ENCODE measurements at regions not wholly inside any gene's neighbourhood (a gene's known extent, or its start where the extent isn't known, plus 50 kb on each side); places are given as distances from the start of the nearest gene placed in this dataset.

GRCh38 chr10:124294811-124295770, 123.6 kb downstream of the OAT start:
- Mint-ChIP-seq H3K27me3 (ENCODE audit: low read depth) (peaks cover 8% of the 10 kb centered on the region), H3K36me3 (ENCODE audit: low read depth) (peaks cover under 1% of the 10 kb centered on the region), H3K9me3 (peaks cover 9% of the 10 kb centered on the region), H3K4me3 (no peak overlapping the region), H3K27ac (no peak overlapping the region), H3K4me1 (peaks cover 24% of the 10 kb centered on the region)
- TF ChIP-seq CTCF (IDR thresholded peaks at IDR 0.05; ENCODE audit: unreplicated experiment in 3 of 3), result no peak

GRCh38 chr10:124293616-124294449, 124.9 kb downstream of the OAT start:
- Mint-ChIP-seq H3K27ac (no peak overlapping the region), H3K4me1 (peaks cover 30% of the 10 kb centered on the region), H3K9me3 (peaks cover 6% of the 10 kb centered on the region), H3K4me3 (no peak overlapping the region), H3K36me3 (ENCODE audit: low read depth) (no peaks in the 10 kb centered on the region), H3K27me3 (ENCODE audit: low read depth) (peaks cover 8% of the 10 kb centered on the region)
- TF ChIP-seq CTCF (IDR thresholded peaks at IDR 0.05; ENCODE audit: unreplicated experiment in 3 of 3), result no peak

GRCh38 chr10:124292911-124293615, 125.7 kb downstream of the OAT start:
- Mint-ChIP-seq H3K9me3 (peaks cover 6% of the 10 kb centered on the region), H3K4me3 (no peak overlapping the region), H3K27me3 (ENCODE audit: low read depth) (peaks cover 5% of the 10 kb centered on the region), H3K36me3 (ENCODE audit: low read depth) (no peaks in the 10 kb centered on the region), H3K27ac (no peak overlapping the region), H3K4me1 (peaks cover 30% of the 10 kb centered on the region)
- no peak for TF ChIP-seq CTCF (IDR thresholded peaks at IDR 0.05; ENCODE audit: unreplicated experiment in 3 of 3)

- peaks cover 24% of the 10 kb centered on the region for H3K4me1 Mint-ChIP-seq
These were observed 127.6 kb downstream of the OAT start for GRCh38 chr10:124291001-124291701.

More at GRCh38 chr10:124291001-124291701, 127.6 kb downstream of the OAT start:
- Mint-ChIP-seq H3K4me3 (no peak overlapping the region), H3K36me3 (ENCODE audit: low read depth) (no peaks in the 10 kb centered on the region), H3K9me3 (peaks cover 3% of the 10 kb centered on the region), H3K27me3 (ENCODE audit: low read depth) (peaks cover 7% of the 10 kb centered on the region), H3K27ac (no peak overlapping the region)
- TF ChIP-seq CTCF (IDR thresholded peaks at IDR 0.05; ENCODE audit: unreplicated experiment in 3 of 3), result no peak

Measured in nephron (organoid).